Heart right ventricle (tissue), 16 donors: ENCODE measurements at regions not wholly inside any gene's neighbourhood (a gene's known extent, or its start where the extent isn't known, plus 50 kb on each side); places are given as distances from the start of the nearest gene placed in this dataset.

Experiments used
- ATAC-seq, 8 donors: fragments of 200-7000 bp; cut with Tn5 transposase; one replicate each; pipeline ENCODE4 v1.9.1; 2020; ENCODE audit warnings: mild to moderate bottlenecking in 8 of 8, moderate library complexity in 8 of 8, moderate number of reproducible peaks in 1 of 8
- DNase-seq, 2 donors: peaks; one replicate each; pipeline ENCODE4 v3.0.0-alpha.2; 2020
- H3K27ac ChIP-seq, 10 donors: fragments of 200-600 bp; sonication (generic) in 2 of 10; one replicate each; pipeline versions ENCODE4 v1.5.0 to v1.8.0; 2020 to 2022; ENCODE audit warnings: mild to moderate bottlenecking in 3 of 10
- H3K27me3 ChIP-seq, 7 donors: fragments of 200-600 bp; one replicate each; pipeline ENCODE4 v1.8.0; 2021 to 2022; ENCODE audit warnings: mild to moderate bottlenecking in 2 of 7
- H3K36me3 ChIP-seq, 9 donors: fragments of 200-600 bp; sonication (generic) in 1 of 9; one replicate each; pipeline versions ENCODE4 v1.5.0 to v1.8.0; 2020 to 2022; ENCODE audit warnings: mild to moderate bottlenecking in 2 of 9
- H3K4me1 ChIP-seq, 9 donors: fragments of 200-600 bp; sonication (generic) in 1 of 9; one replicate each; pipeline versions ENCODE4 v1.5.0 to v1.8.0; 2020 to 2022; ENCODE audit warnings: mild to moderate bottlenecking in 4 of 9
- H3K4me3 ChIP-seq, 10 donors: fragments of 200-600 bp; sonication (generic) in 2 of 10; one replicate each; pipeline versions ENCODE4 v1.5.0 to v1.8.0; 2020 to 2022; ENCODE audit warnings: mild to moderate bottlenecking in 7 of 10, moderate library complexity in 2 of 10
- H3K9me3 ChIP-seq, 11 donors: fragments of 200-600 bp in 10 of 11; sonication (generic) in 2 of 11; one replicate each; pipeline versions ENCODE4 v1.5.0 to v1.8.0; 2013 to 2022; ENCODE audit warnings: mild to moderate bottlenecking in 2 of 11, control low read depth in 1 of 11, moderate library complexity in 1 of 11
- WGBS, 2 donors: extraction: QIAGEN DNeasy Blood & Tissue Kit; methylation state at CpG; one replicate each; pipeline ENCODE4 v1.1.7; 2013; ENCODE audit warnings: inconsistent platforms in 1 of 2; 5-methylcytosine and 5-hydroxymethylcytosine counted together
- intact Hi-C, 10 donors: fragments of 100-400 bp; cut with DNase I; formaldehyde crosslinking; loops; one replicate each; pipeline versions ENCODE4 v1.11.1 to v1.14.2; 2022
- TF ChIP-seq, protein P1 (sequence below), 9 donors: fragments of 200-600 bp; sonication (generic) in 2 of 9; IDR thresholded peaks; one replicate each; pipeline versions ENCODE4 v1.5.0 to v1.8.0; 2021 to 2022; ENCODE audit warnings: antibody characterized with exemption in 9 of 9, mild to moderate bottlenecking in 5 of 9, moderate library complexity in 1 of 9
- donor health status: Arrhythmogenic right ventricular cardiomyopathy.
- donor health status: ischemic (EF 13 %, LVEDD 7.1; RV severe dilation, severe dysfunction).
- donor health status: healthy with polysubstance abuse.
- donor health status: DM: no; HTN: yes; CAD: no.
- donor health status: DM: no; HTN: no; CAD: no.
- donor health status: ischemic (EF 25% LVEDD 6.9; RV normal size, moderate dysfunction).
- donor health status: ischemic (EF 25% LVEDD 5.7; RV mildly dilated, moderate dysfunction).
- donor health status: healthy.
- donor health status: DM: yes; HTN: yes; CAD: no.
- donor health status: Ischemic cardiomyopathy.
- donor health status: ischemic (EF 35%, LVEDD 5.7; RV mildly dilated, moderate dysfunction).
- donor health status: nonischemic (EF 11% LVEDD 7.7; RV severe dilation, severe dysfunction).
- donor health status: DM: yes; HTN: yes; CAD: no.
- donor health status: PGD.
- donor health status: ischemic (EF 29% LVEDD 5.4; RV normal size, mild dysfunction).
- donor health status: nonischemic (EF 23%, LVEDD 6.1; RV moderate dilation, normal function).

DNA sequence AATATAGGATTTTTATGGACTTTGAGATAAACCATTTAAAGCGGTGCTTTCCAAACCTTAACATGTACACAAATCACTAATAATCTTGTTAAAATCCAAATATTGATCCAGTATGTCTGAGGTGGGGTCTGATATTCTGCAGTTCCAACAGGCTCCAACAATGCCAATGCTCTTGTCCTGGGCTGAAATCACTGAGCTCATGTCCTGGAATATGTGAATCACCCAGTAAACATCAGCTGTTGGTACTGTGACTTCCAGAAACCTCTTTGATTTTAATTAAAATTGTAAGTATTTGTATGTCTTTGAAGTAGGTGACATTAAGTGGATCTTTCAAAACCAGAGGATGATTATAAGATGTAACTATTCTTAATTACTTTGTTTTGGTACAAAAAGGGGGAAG is 52.8 kb upstream of the CAST start:
- no peak overlapping the region for H3K4me3 ChIP-seq
- WGBS, 2 donors, result 0 to 44% methylated on average over 1 of the region's 1 CpG
- DNase-seq (no peak), ATAC-seq (no peak)
- H3K27me3 ChIP-seq, result no peaks in the 10 kb centered on the region
- intact Hi-C loops, result loop anchor here in 3 of 10 donors (10.0 kb wide), 3 partner anchors 235 to 755 kb away; no protein-coding TSS in a partner anchor
- H3K27ac ChIP-seq, result no peak overlapping the region
- no peaks in the 10 kb centered on the region for H3K9me3 ChIP-seq
- H3K4me1 ChIP-seq, result peaks cover 0 to 11% (median 8%) of the 10 kb centered on the region in 9 donors
- H3K36me3 ChIP-seq, result no peaks in the 10 kb centered on the region
- TF ChIP-seq, protein P1, sequence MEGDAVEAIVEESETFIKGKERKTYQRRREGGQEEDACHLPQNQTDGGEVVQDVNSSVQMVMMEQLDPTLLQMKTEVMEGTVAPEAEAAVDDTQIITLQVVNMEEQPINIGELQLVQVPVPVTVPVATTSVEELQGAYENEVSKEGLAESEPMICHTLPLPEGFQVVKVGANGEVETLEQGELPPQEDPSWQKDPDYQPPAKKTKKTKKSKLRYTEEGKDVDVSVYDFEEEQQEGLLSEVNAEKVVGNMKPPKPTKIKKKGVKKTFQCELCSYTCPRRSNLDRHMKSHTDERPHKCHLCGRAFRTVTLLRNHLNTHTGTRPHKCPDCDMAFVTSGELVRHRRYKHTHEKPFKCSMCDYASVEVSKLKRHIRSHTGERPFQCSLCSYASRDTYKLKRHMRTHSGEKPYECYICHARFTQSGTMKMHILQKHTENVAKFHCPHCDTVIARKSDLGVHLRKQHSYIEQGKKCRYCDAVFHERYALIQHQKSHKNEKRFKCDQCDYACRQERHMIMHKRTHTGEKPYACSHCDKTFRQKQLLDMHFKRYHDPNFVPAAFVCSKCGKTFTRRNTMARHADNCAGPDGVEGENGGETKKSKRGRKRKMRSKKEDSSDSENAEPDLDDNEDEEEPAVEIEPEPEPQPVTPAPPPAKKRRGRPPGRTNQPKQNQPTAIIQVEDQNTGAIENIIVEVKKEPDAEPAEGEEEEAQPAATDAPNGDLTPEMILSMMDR (IDR thresholded peaks at IDR 0.05), result no peak

DNA sequence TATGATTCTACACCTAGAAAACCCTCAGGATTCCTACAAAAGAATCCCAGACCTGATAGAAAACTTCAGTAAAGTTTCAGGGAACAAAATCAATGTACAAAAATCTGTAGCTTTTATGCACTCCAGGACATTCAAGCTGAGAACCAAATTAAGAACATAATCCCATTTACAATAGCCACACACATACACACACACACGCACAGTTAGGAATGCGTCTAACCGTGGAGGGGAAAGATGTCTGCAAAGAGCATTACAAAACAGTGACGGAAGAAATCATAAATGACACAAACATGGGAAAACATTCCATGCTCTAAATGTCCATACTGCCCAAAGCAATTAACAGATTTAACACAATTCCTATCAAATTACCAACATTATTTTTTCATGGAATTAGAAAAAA is 51.4 kb upstream of the CAST start:
- no peak for ATAC-seq
- peaks cover 0 to 23% (median 19%) of the 10 kb centered on the region in 9 donors for H3K4me1 ChIP-seq
- TF ChIP-seq, protein P1 (IDR thresholded peaks at IDR 0.05), result no peak
- H3K4me3 ChIP-seq, result no peak overlapping the region
- no peaks in the 10 kb centered on the region for H3K27me3 ChIP-seq
- no peak for DNase-seq
- H3K9me3 ChIP-seq, result no peaks in the 10 kb centered on the region
- H3K27ac ChIP-seq, result no peak overlapping the region
- intact Hi-C loops, result loop anchor here (5.0 to 10.0 kb wide), 14 partner anchors 52 to 554 kb away; partner anchors contain the start of genes CAST (in 2 of the 10) and LIX1 (in 1 of the 10)
- H3K36me3 ChIP-seq, result no peaks in the 10 kb centered on the region
- 86% methylated on average over 4 of the region's 4 CpGs for WGBS, 2 donors

DNA sequence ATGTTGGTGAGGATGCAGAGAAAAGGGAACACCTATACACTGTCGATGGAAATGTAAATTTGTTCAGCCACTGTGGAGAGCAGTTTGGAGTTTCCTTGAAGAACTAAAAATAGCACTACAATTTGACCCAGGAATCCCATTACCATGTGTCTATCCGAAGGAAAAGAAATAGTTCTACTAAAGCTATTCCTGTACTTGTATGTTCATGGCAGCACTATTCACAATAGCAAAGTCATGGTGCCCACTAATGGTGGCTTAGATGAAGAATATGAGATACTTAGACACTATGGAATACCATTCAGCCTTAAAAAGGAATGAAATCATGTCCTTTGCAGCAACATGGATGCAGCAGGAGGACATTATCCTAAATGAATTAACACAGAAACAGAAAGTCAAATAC is 50.2 kb upstream of the CAST start:
- intact Hi-C loops, result loop anchor here (5.0 to 10.0 kb wide), 14 partner anchors 50 to 553 kb away; partner anchors contain the start of genes CAST (in 2 of the 10) and LIX1 (in 1 of the 10)
- ATAC-seq, result no peak
- Histone ChIP-seq H3K4me1 (peaks cover 0 to 23% (median 19%) of the 10 kb centered on the region in 9 donors), H3K27me3 (no peaks in the 10 kb centered on the region), H3K9me3 (no peaks in the 10 kb centered on the region), H3K27ac (no peak overlapping the region), H3K36me3 (no peaks in the 10 kb centered on the region), H3K4me3 (no peak overlapping the region)
- TF ChIP-seq, protein P1 (IDR thresholded peaks at IDR 0.05), result no peak
- WGBS, 2 donors, result 24 to 38% methylated on average over 2 of the region's 2 CpGs
- no peak for DNase-seq
